SHP77 treated with DMSO at 0.1 percent for 48 hours (cell line): ENCODE measurements at regions not wholly inside any gene's neighbourhood (a gene's known extent, or its start where the extent isn't known, plus 50 kb on each side); places are given as distances from the start of the nearest gene placed in this dataset.
"Not testable (repeated sequence)": the region's sequence is repeated elsewhere in the genome, so short reads cannot be mapped to it uniquely, and the experiment has no call there.

Source experiments
- DNase-seq: peaks from one replicate; lab custom pipeline; 2025; lab: John Stamatoyannopoulos, UW

DNA sequence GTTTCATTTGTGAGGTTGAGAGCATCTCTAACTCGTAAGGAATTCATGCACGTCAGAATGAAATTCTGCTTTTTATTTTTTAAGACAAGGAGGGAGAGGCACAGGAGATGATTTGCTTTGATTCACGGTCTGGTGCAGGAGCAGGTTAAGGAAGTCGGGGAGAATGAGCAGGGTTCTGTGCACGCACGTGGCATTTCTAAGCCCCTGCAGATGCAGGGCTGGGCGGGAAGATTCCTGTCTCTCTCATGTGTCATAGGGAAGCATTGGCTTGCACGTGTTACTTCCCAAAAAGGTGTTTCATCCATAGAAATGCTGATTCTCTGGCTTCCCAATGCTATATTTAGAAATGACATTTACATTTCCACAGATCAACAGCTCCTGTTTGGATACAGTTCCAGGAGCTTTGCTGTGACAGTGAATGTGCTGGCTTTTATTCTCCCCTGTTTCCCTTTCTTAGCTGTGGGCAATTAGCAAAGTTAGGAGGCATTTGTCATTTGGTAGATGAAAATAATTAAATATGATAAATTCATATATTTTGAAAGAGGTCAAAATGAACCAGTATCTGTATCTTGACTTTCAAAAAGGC is 119.7 kb upstream of the ZFP64 start:
- DNase-seq, result no peak

DNA sequence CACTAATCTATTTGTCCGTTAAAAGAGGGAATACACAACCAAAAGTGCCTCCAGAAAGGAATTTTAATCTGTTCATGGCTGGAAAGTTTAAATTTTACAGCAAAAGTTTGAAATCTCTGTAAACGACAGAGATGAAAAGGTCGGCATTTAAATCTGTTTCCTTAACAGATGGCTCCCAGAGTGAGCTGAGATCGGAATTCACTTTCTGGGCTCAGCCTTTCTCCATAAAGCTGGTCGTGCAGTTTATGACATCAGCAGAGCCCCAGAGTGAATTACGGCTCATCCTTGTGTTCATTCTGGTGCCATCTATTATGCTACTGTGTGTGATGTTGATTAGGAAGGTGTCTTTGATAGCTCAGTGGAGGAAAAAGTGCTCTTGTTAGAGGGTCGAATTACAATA is 117.6 kb upstream of the ZFP64 start:
- no peak for DNase-seq

DNA sequence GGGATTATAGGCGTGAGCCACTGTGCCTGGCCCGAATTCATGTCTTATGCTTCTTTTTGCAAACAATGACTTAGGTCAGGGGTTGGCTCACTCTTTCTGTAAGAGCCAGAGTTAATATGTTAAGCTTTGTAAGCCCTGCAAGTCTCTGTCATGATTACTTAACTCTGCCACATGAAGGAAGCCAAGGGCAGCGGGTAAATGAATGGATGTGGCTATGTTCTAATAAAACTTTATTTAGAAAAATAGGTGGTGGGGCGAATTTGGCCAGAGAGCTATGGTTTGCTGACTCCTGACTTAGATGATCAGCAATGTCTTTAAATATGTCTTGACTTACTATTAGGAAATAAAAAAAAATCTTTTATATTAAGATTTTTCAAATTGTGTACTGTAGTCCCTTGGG is 114.9 kb upstream of the ZFP64 start:
- no peak for DNase-seq

DNA sequence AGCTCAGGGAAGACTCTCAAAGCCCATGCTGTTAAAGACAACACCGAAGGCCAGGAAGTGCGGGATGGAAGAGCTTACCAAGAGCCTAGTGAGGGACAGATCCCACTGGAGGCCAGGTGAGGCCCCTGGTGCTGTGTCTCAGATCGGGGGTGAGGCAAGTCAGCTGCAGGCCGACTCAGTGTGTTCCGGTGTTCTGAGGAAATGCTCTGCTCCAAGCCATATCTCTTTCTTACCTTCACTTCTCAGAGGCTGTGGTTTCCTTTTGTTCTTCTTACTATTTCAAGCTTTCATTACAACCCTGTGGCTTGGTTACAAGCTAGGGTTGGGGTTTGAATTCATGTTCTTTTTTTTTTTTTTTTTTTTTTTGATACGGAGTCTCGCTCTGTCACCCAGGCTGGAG is 114.3 kb upstream of the ZFP64 start:
- DNase-seq, result no peak

DNA sequence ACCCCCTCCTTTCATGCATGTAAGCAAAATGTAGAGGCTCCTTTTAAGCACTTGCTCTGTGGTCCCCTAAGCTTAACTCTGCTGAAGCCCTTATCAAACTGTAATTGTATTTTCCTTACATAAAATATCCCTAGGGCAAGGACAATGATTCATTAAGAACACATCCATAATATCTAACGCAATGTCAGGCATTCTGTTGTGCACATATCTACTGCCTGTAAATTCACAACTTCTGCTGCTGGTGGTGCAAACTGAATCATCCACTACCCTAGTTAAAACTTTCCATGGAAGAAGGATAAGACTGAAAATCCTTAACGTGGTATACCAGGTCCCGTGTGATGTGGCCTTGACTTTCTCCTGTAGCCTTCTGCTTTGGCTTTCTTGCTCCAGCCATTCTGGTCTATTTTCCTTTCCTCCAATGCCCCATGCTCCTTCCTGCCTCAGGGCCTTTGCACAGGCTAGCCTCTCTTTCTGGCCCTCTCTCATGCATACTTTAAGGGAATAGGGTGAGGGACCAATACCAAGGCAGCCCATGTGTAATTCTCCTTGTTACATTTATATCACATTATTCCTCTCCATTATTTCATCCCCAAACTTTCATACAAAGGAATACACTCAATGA is 113.6 kb upstream of the ZFP64 start:
- DNase-seq, result no peak

DNA sequence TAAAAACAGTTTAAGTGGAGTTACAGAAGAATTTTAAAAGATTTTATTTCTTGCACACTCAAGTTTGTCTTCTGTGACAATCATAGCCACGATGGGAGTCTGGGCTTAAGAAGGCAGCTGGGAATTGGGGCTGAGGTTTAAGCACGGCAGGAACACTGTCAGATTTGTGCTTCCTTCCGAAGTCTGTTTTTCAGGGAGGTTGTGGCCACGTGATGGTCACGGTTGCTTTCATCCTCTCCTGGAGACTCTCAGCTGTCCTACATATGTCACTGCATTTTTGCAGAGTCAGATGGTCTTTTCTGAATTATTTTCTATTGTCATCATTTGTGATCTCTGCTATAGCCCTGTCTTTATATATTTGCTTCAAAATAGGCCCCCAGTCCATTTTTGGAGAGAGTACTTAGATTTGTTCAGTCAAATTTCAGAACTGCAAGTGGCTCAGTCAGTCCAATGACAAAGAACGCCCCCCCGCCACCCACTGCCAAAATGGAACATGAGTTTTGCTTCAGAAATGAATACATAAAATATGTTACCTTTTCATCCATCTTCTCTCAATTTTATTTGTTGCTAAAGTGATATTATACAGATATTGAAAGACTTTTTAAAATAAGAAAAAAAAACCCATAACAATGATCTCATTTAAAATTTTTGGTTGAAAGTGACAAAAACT is 111.8 kb upstream of the ZFP64 start:
- no peak for DNase-seq

DNA sequence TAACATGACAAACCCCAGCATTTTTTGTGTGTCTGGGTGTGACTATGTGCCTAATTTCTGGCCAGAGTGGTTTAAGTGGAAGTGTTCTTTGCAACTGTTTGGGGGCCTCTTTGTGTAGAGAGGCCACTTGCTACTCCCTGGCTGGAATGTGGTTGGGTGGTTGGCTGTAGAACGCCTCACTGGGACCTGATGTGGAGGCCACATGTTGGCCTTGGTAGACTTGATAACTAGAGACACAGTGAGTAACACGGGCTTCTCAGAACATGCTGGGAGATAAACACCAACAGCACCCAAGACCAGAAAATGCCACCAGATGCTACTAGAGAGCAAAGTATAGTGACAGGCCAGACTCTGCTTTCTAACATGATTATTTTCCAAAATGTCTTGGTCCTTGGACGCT is 111.2 kb upstream of the ZFP64 start:
- no peak for DNase-seq

DNA sequence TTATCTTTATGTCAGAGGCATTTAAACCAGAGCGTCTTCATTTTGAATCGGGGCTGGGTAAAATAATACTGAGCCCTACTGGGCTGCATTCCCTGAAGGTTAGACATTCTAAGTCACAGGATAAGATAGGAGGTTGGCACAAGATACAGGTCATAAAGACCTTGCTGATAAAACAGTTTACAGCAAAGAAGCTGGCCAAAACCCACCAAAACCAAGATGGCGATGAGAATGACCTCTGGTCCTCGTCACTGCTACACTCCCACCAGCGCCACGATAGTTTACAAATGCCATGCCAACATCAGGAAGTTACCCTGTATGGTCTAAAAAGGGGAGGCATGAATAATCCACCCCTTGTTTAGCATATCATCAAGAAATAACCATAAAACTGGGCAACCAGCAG is 110.5 kb upstream of the ZFP64 start:
- not testable (repeated sequence) for DNase-seq

DNA sequence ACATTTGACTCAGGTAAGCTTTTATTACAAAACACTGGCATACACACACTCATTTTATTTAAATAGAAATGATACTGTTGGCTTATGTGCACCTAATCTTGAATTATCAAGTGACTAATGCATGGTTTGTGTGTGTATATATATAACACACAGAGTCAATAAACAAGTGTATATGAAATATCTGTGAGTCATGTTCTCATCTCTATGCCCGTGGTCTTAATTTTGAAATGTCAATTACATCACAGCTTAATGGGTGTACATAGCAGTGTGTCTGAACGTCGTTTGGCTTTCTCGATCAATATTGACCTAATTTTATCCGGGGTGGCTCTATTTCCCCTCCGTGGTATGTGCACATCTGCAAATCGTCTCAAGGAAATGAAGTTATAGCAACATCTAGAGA is 104.0 kb upstream of the ZFP64 start:
- DNase-seq, result no peak

DNA sequence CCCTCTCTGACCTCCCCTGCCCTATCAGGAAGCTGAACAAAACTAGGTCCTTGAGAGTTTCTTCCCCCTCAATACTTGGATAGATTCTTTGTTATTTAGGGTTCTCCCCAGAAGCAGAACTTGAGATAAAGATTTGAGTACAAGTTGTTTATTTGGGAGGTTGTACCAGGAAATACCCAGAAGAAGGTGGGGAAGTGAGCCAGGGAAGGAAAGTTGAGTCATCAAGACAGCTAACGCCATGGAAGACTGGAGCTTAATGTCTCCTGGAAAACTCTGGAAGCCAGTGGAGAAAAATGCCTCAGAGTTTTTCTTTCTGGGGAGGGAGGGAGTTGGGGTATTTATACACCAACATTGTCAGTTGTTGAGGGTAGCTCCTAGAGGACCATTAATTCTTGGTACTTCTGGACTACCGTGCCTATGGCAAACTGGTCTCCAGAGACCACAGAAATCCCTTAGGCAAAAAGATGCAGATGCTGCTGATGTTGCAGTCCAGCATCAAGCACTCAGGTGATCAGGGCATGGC is 102.6 kb upstream of the ZFP64 start:
- DNase-seq, result no peak

DNA sequence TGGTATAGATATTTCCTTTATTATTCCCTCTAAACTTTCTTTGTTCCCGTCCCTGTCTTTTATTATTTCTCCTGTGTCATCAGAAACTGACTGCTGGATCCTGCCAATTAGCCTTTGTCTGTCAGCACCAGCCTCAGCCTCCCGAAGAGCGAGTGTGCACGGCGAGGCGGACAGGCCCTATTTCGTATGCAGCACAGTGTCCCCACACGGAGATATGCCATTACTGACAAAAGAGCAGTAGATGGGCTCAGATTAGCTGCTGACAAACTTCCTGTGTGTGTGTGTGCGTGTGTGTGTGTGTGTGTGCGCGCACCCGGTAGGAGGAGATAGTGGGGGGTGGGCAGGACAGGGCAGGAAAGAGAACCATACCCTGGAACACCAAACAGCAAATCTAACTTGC is 99.5 kb upstream of the ZFP64 start:
- no peak for DNase-seq

DNA sequence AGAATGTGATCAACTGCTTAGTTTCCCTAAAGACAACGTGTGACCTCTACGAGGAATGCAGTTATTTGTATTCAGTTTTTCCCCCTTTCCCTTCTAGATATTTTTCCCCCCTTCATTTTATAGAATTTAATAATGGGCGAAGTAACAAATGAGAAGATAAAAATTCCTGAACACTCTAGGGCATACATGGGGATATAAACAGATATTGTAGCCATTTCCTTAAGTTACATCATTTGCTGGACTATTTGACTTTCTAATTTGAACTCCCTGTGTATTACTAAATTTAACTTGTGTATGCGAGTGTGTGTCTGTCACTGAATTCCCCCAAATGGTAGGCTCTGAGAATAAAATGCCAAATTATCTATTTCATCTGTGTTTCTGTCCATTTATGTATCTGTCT is 99.0 kb upstream of the ZFP64 start:
- DNase-seq, result no peak

DNA sequence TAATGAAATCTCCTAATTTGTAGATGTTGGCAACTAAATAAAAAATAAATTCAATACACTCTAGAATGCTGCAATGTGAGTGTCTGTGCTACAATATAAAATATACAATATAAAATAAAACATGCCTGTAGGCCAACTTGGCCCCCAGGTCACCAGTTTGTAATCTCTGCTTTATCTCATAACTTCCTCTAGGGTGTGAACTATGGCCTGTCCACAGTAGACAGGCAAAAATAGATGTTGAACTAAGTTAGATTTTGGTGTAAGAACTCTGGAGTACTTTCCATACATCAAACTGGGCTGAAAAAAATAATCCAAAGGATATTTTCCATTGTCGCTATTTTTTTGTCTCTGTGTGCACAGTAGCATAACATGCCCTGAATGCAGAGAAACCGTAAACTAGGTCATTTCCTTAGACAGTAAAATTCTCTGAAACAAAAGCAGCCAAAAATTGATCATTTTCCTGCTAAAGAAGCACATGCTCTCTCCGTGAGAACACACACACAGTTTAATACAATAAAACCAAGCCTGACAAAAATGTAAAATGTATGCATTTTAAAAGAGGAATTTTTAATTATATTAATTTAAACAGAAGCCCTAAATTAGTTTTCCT is 98.5 kb upstream of the ZFP64 start:
- DNase-seq, result no peak

DNA sequence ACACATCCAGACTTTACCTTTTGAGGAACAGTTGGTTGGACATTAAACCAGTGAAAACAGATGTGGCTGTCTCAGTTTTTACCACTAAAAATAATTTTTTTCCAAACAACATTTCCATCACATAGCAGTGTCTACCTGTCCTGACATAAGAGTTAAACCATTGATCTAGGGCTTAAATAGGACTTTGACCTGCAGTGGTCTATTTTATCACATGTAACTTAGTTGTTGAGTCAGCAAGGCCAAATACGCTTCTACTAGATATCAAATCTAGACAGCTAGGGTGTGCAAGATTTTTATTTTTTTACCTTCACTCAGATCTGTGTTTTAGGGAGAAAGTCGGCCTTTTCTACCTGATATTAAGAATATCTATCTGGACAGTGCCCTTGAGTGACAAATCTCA is 88.8 kb upstream of the ZFP64 start:
- no peak for DNase-seq

DNA sequence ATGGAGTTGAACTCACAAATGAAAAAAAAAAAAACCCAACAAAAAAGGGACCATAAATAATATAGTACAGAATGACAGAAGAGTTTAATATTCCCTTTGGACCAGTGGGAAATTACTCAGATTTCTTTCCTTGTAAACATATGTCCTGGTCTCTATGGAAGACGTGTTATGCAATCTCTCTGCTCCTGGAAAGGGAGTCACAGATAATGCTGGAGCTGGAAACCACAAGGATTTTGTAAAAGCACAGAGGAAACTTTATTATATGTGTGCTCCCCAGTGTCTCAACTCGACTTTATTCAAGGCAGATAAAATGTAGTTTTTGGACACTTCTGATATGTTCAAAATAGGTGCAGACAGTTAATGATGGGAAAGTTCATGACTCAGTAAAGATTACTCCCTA is 88.1 kb upstream of the ZFP64 start:
- DNase-seq, result no peak

DNA sequence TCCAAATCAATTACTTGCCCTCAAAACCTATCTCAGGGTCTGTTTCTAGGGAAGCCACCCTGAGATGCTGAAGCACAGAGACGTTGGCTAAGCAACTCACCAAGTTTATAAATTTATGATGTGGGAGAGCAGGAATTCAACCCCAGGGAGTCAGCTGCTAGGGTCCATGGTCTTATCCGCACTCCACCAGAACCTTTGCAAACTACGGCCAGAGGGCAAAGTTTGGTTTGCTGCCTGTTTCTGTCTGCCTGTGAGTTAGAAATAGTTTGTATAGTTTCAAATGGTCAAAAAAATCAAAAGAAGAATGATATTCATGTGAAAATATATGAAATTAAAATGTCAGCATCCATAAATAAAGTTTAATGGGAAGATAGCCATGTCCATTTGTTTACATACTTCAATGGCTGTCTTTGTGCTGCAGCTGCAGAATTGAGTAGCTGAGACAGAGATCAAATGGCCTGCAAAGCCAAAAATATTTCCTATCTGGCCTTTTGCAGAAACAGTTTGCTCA is 83.7 kb upstream of the ZFP64 start:
- DNase-seq, result no peak

DNA sequence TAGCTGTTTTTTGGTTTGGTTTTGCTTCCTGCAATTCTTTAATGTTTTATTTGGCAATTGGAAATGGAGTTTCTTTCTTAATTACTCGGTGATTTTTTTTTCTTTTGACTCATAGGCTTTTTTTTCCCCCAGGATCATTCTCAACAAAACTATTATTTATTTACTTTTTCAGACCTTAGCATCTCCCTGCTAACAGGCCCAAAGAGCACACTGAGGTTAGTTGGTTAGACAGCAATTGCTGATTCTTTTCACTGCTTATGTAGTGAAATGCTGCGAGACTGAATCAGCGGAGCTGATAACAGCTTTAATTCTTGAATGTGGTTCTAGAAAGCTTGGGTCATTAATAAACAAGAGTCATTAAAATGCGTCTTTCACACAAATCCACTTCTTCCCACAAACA is 79.1 kb upstream of the ZFP64 start:
- DNase-seq, result no peak

DNA sequence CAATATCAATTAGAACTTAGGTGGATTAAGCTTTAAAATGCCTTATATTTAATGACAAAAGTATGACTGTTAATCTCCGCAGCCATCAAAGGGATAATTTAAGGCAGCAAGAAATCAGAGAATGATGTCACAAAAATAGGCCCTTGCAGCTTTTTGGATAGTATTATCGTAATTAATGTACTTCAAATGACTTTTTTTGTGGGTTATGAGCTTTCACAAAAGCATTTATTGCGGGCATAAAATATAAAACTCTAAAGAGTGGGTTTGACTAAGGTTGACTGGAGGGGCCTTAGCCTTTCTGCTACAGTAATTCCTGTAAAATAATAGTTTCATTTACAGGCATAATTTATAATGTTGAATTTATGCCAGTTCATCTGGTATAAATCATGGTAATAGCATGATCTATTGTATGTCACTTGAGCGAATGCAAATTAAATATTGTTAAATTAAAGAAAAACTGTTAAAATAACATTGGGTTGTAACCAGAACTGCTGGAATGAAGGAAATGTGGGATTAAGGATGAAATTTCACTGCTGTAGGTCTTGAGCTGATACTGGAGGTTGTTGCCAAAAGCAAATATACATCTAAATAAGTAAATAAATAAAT is 78.5 kb upstream of the ZFP64 start:
- no peak for DNase-seq

DNA sequence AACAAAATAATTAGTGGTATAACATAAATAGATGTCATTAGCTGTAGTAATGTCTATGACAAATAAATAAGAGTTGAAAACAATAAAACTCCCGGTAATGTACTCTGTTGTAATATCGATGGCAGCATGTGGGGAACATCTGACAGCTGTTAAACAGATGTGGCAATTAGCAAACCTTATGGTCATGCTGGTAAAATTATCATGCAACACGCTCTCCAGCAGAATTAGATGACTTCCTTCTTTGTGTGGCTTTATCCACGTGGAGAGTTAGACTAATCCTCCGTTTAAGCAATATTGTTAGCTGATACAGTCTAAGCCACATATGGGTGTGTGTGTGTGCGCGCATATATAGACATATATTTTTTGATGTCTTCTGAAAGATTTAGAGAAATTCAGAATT is 77.7 kb upstream of the ZFP64 start:
- no peak for DNase-seq

DNA sequence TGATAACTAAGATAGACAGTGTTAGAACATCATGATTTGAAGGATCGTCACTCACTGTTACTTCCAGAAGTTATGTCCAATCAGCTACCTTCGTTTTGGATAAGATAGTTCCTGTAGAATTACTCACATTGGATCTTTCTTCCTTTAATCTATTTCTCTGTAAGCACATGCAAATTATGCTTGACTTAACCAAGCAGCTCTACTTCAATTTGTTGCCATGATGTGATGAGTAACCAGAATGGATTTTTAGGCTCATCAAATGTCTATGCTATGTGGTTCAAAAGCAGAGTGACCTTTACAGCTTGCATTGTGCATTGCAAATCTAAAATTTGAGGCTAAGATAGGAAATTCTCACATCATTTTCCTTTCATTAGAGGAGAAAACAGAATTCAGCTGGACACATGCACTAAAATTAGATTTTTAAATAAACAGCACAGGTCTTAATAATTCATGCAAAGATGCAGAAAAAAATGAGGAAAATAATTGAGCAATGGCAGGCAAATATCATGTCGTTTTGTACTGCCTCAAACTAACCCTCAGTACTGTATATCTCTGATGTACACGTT is 76.7 kb upstream of the ZFP64 start:
- no peak for DNase-seq

DNA sequence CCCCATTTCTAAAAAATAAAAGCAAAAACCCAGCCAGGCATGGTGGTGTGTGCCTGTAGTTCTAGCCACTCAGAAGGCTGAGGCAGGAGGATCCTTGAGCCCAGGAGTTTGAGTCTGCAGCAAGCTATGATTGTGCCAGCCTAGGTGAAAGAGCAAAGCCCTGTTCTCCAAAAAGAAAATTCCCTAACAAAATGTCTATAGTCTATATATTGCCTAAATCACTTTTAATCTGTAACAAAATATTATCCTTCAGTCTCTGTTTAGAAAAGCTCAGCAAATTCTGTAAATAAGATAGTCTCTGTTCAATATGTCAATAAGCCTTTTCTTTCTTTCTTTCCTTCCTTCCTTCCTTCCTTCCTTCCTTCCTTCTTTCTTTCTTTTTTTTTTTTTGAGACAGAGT is 75.8 kb upstream of the ZFP64 start:
- DNase-seq, result no peak

DNA sequence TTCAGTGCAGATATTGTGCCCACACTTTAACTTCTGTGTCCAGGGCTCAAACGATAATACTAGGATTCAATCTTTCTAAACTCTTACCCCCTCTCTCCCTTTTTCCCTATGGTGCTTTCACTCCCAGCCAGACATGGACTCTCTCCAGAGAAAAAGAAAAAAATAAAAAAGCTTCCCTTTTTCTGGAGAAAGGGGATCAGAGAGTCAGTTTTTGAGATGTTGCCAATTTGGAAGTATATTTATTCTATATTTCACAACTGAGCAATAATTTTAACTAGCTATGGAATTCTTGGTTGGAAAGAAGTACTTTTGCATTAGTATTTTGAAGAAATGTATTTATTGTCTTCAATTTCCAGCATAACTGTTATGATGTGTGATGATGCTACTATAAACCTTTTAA is 72.2 kb upstream of the ZFP64 start:
- DNase-seq, result no peak
